H1 (cell line): ENCODE measurements at regions not wholly inside any gene's neighbourhood (a gene's known extent, or its start where the extent isn't known, plus 50 kb on each side); places are given as distances from the start of the nearest gene placed in this dataset.

Experiments used
- ASH2L ChIP-seq: fragments of 200-600, 300-600 bp; sonication (generic); IDR thresholded peaks from one replicate; pipeline ENCODE4 v1.7.1; 2017; ENCODE audit warnings: low read length
- BRCA1 ChIP-seq: IDR thresholded peaks from 2 replicates; pipeline ENCODE4 v1.6.1; 2012; ENCODE audit warnings: low read depth, low read length, improper control_type of control experiment

DNA sequence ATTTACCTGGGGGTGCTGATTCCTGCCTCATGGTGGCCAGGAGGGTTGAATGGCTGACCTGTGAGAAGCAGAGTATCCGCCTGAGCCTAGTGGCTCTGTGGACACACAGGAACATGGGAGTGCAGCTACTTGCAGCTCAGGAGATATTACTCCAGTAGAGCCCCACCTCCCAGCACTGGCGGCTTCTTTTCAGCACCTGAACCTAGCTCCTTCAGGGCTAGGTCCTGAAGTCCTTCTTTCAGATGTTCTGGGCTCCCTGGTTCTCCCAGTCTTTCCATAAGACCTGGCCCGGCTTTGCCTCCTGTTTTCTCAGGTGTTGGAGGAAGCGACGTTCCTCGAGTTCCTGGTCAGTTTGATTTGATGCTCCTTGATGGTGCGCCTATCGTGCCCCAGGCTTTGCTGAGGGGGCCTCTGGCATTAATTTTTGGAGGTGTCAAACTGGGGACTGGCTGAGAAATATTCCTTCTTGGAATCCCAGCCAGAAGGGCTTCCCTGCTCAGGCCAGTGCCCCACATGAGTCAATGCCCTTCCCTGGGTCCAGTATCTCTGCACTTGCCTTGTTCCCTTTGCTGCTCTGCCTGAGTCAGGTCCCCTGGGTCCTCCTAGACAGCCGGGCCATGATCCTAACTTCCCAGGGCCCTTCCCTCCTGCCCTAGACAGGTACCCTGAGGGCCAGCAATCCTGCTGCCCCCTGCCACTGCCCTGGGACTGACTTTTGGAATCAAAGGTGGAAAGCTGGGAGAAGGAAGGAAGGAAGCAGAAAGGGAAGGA, 110.7 kb upstream of the HAAO start (continued):
- no peak for TF ChIP-seq ASH2L
- no peak for TF ChIP-seq BRCA1
